H9 (cell line): ENCODE measurements at regions not wholly inside any gene's neighbourhood (a gene's known extent, or its start where the extent isn't known, plus 50 kb on each side); places are given as distances from the start of the nearest gene placed in this dataset.

Source experiments
- DNase-seq: peaks from one replicate; pipeline ENCODE4 v3.0.0-alpha.2; 2017
- H2AFZ ChIP-seq: one replicate; pipeline ENCODE4 v1.6.1; 2013; ENCODE audit warnings: mild to moderate bottlenecking, low read length, control low read depth, moderate library complexity
- H2AK5ac ChIP-seq: 2 replicates; pipeline ENCODE4 v1.6.1; 2013; ENCODE audit warnings: low read length, control low read depth, mixed read lengths; ENCODE audit not compliant: insufficient read length
- H2BK120ac ChIP-seq: one replicate; pipeline ENCODE4 v1.6.1; 2013; ENCODE audit warnings: low read depth, mild to moderate bottlenecking, low read length, control low read depth, inconsistent platforms; ENCODE audit not compliant: poor library complexity, severe bottlenecking
- H2BK12ac ChIP-seq: 2 replicates; pipeline ENCODE4 v1.6.1; 2013; ENCODE audit warnings: low read length, control low read depth, mixed read lengths, low read depth; ENCODE audit not compliant: insufficient read length
- H2BK15ac ChIP-seq: 2 replicates; pipeline ENCODE4 v1.6.1; 2013; ENCODE audit warnings: low read depth, low read length, control low read depth
- H2BK20ac ChIP-seq: one replicate; pipeline ENCODE4 v1.6.1; 2013; ENCODE audit warnings: low read depth, mild to moderate bottlenecking, low read length, control low read depth, inconsistent platforms; ENCODE audit not compliant: poor library complexity, severe bottlenecking
- H2BK5ac ChIP-seq: 2 replicates; pipeline ENCODE4 v1.6.1; 2013; ENCODE audit warnings: low read length, control low read depth, mixed read lengths; ENCODE audit not compliant: insufficient read length
- H3K14ac ChIP-seq: 2 replicates; pipeline ENCODE4 v1.6.1; 2013; ENCODE audit warnings: low read length, control low read depth; ENCODE audit not compliant: insufficient read depth
- H3K18ac ChIP-seq: 2 replicates; pipeline ENCODE4 v1.6.1; 2013; ENCODE audit warnings: low read depth, mild to moderate bottlenecking, mixed read lengths, low read length, control low read depth; ENCODE audit not compliant: insufficient read length
- H3K23ac ChIP-seq: 2 replicates; pipeline ENCODE4 v1.6.1; 2013; ENCODE audit warnings: low read length, control low read depth, mixed read lengths, low read depth; ENCODE audit not compliant: insufficient read length
- H3K23me2 ChIP-seq: 2 replicates; pipeline ENCODE4 v1.6.1; 2013; ENCODE audit warnings: low read depth, mild to moderate bottlenecking, mixed read lengths, low read length, control low read depth; ENCODE audit not compliant: insufficient read length, poor library complexity, severe bottlenecking
- H3K27ac ChIP-seq: 2 replicates; pipeline ENCODE4 v1.5.1; 2013; ENCODE audit warnings: low read length, control low read depth, mixed read lengths, low read depth; ENCODE audit not compliant: insufficient read length
- H3K27me3 ChIP-seq: 2 replicates; pipeline ENCODE4 v1.6.1; 2013; ENCODE audit warnings: low read length, control low read depth, inconsistent platforms; ENCODE audit not compliant: insufficient read depth
- H3K4ac ChIP-seq: 2 replicates; pipeline ENCODE4 v1.6.1; 2013; ENCODE audit warnings: low read depth, mild to moderate bottlenecking, control low read depth, inconsistent platforms, low read length, moderate library complexity
- H3K4me1 ChIP-seq: 2 replicates; pipeline ENCODE4 v1.6.1; 2013; ENCODE audit warnings: low read length, control low read depth, inconsistent platforms; ENCODE audit not compliant: insufficient read depth
- H3K4me2 ChIP-seq: 2 replicates; pipeline ENCODE4 v1.6.1; 2013; ENCODE audit warnings: low read length, control low read depth, mixed read lengths; ENCODE audit not compliant: insufficient read length, insufficient read depth
- H3K56ac ChIP-seq: 2 replicates; pipeline ENCODE4 v1.6.1; 2013; ENCODE audit warnings: low read depth, mild to moderate bottlenecking, mixed read lengths, low read length, control low read depth; ENCODE audit not compliant: insufficient read length
- H3K79me1 ChIP-seq: 2 replicates; pipeline ENCODE4 v1.6.1; 2013; ENCODE audit warnings: low read depth, mild to moderate bottlenecking, moderate library complexity, low read length, control low read depth, inconsistent platforms; ENCODE audit not compliant: insufficient read depth, poor library complexity, severe bottlenecking
- H3K79me2 ChIP-seq: 2 replicates; pipeline ENCODE4 v1.6.1; 2013; ENCODE audit warnings: low read length, control low read depth, inconsistent platforms; ENCODE audit not compliant: insufficient read depth
- H3K9ac ChIP-seq: 2 replicates; pipeline ENCODE4 v1.6.1; 2013; ENCODE audit warnings: low read length, control low read depth, mixed read lengths; ENCODE audit not compliant: insufficient read length; ENCODE audit errors: extremely low read depth
- H3K9me3 ChIP-seq: one replicate; pipeline ENCODE4 v1.6.1; 2013; ENCODE audit warnings: low read depth, low read length, inconsistent platforms; ENCODE audit not compliant: control insufficient read depth
- H3T11ph ChIP-seq: one replicate; pipeline ENCODE4 v1.6.1; 2013; ENCODE audit warnings: mild to moderate bottlenecking, low read length, control low read depth, inconsistent platforms
- H4K20me1 ChIP-seq: one replicate; pipeline ENCODE4 v1.6.1; 2013; ENCODE audit not compliant: control insufficient read depth, insufficient read length, insufficient read depth
- H4K5ac ChIP-seq: 2 replicates; pipeline ENCODE4 v1.6.1; 2013; ENCODE audit warnings: low read depth, mild to moderate bottlenecking, mixed read lengths, low read length, control low read depth; ENCODE audit not compliant: insufficient read length
- H4K8ac ChIP-seq: replicated peaks from 2 replicates; pipeline ENCODE4 v1.6.1; 2013; ENCODE audit warnings: low read length, control low read depth, mixed read lengths, low read depth; ENCODE audit not compliant: insufficient read length
- H4K91ac ChIP-seq: 2 replicates; pipeline ENCODE4 v1.6.1; 2013; ENCODE audit warnings: low read depth, mild to moderate bottlenecking, moderate library complexity, mixed read lengths, low read length, control low read depth; ENCODE audit not compliant: insufficient read length
- H3K27ac Mint-ChIP-seq, 3 experiments: 2 replicates in 2 of 3; 3 replicates in 1 of 3; pipeline ENCODE4 v1.8.0; 2020 to 2021; ENCODE audit warnings: mixed read lengths in 3 of 3, mild to moderate bottlenecking in 1 of 3, moderate library complexity in 1 of 3
- H3K27me3 Mint-ChIP-seq: 2 replicates; pipeline ENCODE4 v1.8.0; 2021; ENCODE audit warnings: low read depth, mild to moderate bottlenecking, moderate library complexity, mixed read lengths
- H3K36me3 Mint-ChIP-seq, 3 experiments: 2 replicates in 2 of 3; 3 replicates in 1 of 3; pipeline ENCODE4 v1.8.0; 2020 to 2021; ENCODE audit warnings: low read depth in 3 of 3, mixed read lengths in 3 of 3; ENCODE audit not compliant: insufficient read depth in 1 of 3
- H3K4me1 Mint-ChIP-seq, 2 experiments: 2 replicates each; pipeline ENCODE4 v1.8.0; 2020; ENCODE audit warnings: mixed read lengths in 2 of 2
- H3K4me3 Mint-ChIP-seq, 2 experiments: 2 replicates in 1 of 2; 3 replicates in 1 of 2; pipeline ENCODE4 v1.8.0; 2020 to 2021; ENCODE audit warnings: mild to moderate bottlenecking in 2 of 2, mixed read lengths in 2 of 2, moderate library complexity in 1 of 2
- H3K9me3 Mint-ChIP-seq, 2 experiments: 2 replicates in 1 of 2; 3 replicates in 1 of 2; pipeline ENCODE4 v1.8.0; 2020; ENCODE audit warnings: mild to moderate bottlenecking in 2 of 2, mixed read lengths in 2 of 2, moderate library complexity in 1 of 2
- CTCF ChIP-seq: fragments of 200-600 bp; sonication (generic); conservative IDR thresholded peaks from 3 replicates; pipeline ENCODE4 v1.8.0; 2021; ENCODE audit warnings: antibody characterized with exemption, mild to moderate bottlenecking
- WGBS: extraction: QIAGEN DNeasy Blood & Tissue Kit; methylation state at CpG from one replicate; pipeline ENCODE4 v1.1.7; 2013; ENCODE audit warnings: missing lambda C conversion rate, low lambda C conversion rate, mixed read lengths; ENCODE audit not compliant: insufficient read length; ENCODE audit errors: extremely low coverage; 5-methylcytosine and 5-hydroxymethylcytosine counted together

GRCh38 chr16:10317425-10318001 is 68.3 kb upstream of the ATF7IP2 start:
- H3K27ac Mint-ChIP-seq, result no peak overlapping the region
- no peak overlapping the region for H3K27ac ChIP-seq
- no peaks in the 10 kb centered on the region for H3K23me2 ChIP-seq
- H3K27me3 ChIP-seq, result no peaks in the 10 kb centered on the region
- no peak for DNase-seq
- H2AK5ac ChIP-seq, result no peak overlapping the region
- peaks cover 2 to 4% of the 10 kb centered on the region in 2 experiments; a peak in 2 of 4 replicates for H3K4me1 Mint-ChIP-seq
- no peak overlapping the region for H3K23ac ChIP-seq
- no peak overlapping the region for H2BK120ac ChIP-seq
- no peaks in the 10 kb centered on the region; a peak in 1 of 7 replicates for H3K36me3 Mint-ChIP-seq
- H3K9ac ChIP-seq, result no peak overlapping the region
- H3K4me2 ChIP-seq, result no peak overlapping the region
- no peaks in the 10 kb centered on the region for H3K79me1 ChIP-seq
- no peaks in the 10 kb centered on the region for H3K9me3 Mint-ChIP-seq
- H2BK12ac ChIP-seq, result no peak overlapping the region
- H3K4ac ChIP-seq, result no peak overlapping the region
- no peaks in the 10 kb centered on the region for H4K20me1 ChIP-seq
- no peak overlapping the region for H3T11ph ChIP-seq
- no peaks in the 10 kb centered on the region for H3K4me1 ChIP-seq
- H3K79me2 ChIP-seq, result no peaks in the 10 kb centered on the region
- TF ChIP-seq CTCF, result no peak
- H2BK20ac ChIP-seq, result no peak overlapping the region
- no peak overlapping the region for H3K18ac ChIP-seq
- H2AFZ ChIP-seq, result no peak overlapping the region
- no peak overlapping the region for H3K56ac ChIP-seq
- H4K91ac ChIP-seq, result no peak overlapping the region
- H3K9me3 ChIP-seq, result no peaks in the 10 kb centered on the region
- no peak overlapping the region for H2BK15ac ChIP-seq
- H2BK5ac ChIP-seq, result no peak overlapping the region
- H3K27me3 Mint-ChIP-seq, result no peaks in the 10 kb centered on the region
- H4K8ac ChIP-seq, result no peak overlapping the region
- no peak overlapping the region for H4K5ac ChIP-seq
- no CpG with 5 or more reads among the region's 3 CpGs for WGBS
- H3K4me3 Mint-ChIP-seq, result no peak overlapping the region
- no peak overlapping the region for H3K14ac ChIP-seq
